GM19455 (cell line): ENCODE measurements at regions not wholly inside any gene's neighbourhood (a gene's known extent, or its start where the extent isn't known, plus 50 kb on each side); places are given as distances from the start of the nearest gene placed in this dataset.

Source experiments
- ATAC-seq: cut with Tn5 transposase; IDR thresholded peaks from one replicate; pipeline ENCODE4 v1.9.1; 2021; ENCODE audit not compliant: unreplicated experiment

- no peak for ATAC-seq
These were observed 167.5 kb upstream of the FREM2 start for GRCh38 chr13:38519229-38519911.

- ATAC-seq = no peak
These were observed 166.8 kb upstream of the FREM2 start for GRCh38 chr13:38520041-38520440.

DNA sequence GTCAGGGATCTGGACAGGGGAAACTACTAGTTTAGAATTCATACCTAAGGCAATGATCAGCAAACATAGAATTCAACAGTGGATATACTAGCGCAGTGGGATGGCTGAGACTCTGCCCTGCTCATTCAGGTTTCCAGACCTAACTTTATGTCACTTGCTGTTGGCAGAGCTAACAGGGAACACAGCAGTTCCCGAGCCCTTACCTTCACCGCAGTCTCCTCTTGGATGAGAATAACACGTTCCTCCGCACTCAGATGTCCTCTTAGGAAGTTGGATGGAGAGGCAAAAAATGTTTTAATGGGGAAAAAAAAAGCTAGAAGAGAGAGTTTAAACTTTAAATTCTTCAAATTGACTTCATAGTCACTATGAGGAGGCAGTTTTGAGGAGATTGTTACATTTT lies 159.7 kb upstream of the FREM2 start:
- no peak for ATAC-seq

GRCh38 chr13:38528986-38529385 lies 157.9 kb upstream of the FREM2 start:
- no peak for ATAC-seq

GRCh38 chr13:38530492-38530891 lies 156.4 kb upstream of the FREM2 start:
- ATAC-seq = no peak

DNA sequence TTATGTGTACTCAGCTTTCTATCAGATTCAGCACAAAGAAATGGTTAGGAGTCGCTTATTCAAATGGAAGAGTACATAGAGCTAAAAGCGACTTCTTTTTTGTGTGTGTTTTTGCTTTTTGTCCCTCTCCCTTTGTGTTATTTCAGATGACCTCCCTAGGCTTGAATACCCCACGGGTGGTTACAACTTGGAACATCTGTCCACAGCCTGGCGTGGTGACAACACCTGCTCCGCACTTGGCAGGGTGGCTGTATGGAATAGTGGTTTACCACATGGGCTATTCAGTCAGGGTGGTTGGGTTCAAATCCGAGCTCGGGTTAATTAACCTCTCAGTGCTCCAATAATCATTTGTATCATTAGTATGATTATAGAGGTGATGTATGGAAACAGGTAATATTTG lies 151.6 kb upstream of the FREM2 start:
- no peak for ATAC-seq

DNA sequence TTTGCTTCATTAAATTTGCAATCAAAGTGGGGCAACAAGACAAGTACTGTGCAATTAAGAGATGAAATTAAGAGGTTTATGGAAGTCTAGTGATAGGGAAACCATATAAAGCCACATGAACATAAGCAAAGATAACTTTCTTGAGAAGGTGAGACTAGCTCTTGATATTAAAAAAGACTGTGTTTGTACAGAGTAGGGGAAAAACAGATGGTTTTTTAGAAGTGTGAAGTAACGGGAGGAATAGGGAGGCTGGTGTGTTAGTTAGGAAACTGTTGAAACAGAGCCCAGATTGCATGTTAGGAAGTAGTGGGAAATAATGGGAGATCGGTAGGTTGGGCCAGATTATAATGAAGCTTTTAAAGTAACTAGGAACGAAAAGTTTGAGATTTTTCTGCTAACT lies 149.8 kb upstream of the FREM2 start:
- no peak for ATAC-seq

- no peak for ATAC-seq
These were observed 148.5 kb upstream of the FREM2 start for GRCh38 chr13:38538422-38538821.

DNA sequence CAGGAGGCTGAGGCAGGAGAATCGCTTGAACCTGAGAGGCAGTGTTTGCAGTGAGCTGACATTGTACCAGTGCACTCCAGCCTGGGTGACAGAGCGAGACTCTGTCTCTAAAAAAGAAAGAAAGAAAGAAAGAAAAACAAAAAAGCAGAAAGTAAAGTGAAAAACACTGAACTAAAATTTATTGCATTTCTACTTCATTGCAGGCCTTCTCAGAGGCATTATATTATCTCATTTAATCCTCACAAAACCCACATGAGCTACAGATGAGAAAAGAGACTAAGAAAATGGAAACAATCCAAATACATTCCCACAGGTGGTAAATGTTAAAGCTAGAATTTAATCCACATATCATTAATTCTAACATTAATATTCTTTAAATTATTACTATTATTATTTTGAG lies 147.2 kb upstream of the FREM2 start:
- ATAC-seq = no peak

GRCh38 chr13:38542601-38543000 lies 144.3 kb upstream of the FREM2 start:
- no peak for ATAC-seq

DNA sequence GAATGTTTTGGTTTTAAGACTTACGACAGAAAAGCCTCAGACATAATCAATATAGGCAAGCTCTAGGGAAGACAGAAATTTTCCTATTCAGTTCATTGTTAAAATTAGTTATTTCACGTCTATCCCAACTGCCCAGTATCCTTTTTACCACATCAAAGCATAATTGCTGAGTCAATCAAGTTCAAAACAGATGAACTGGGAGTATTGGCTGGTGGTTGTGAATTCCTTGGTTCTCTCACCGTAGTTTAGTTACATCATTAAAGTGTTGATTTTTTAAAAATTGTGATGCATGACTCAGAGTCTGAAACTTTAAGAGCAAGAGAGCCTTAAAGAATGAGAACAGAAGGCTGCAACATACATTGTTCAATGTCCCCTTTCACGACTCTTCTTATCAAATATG lies 143.3 kb upstream of the FREM2 start:
- ATAC-seq = no peak

- ATAC-seq = no peak
These were observed 123.1 kb upstream of the FREM2 start for GRCh38 chr13:38563739-38564138.

DNA sequence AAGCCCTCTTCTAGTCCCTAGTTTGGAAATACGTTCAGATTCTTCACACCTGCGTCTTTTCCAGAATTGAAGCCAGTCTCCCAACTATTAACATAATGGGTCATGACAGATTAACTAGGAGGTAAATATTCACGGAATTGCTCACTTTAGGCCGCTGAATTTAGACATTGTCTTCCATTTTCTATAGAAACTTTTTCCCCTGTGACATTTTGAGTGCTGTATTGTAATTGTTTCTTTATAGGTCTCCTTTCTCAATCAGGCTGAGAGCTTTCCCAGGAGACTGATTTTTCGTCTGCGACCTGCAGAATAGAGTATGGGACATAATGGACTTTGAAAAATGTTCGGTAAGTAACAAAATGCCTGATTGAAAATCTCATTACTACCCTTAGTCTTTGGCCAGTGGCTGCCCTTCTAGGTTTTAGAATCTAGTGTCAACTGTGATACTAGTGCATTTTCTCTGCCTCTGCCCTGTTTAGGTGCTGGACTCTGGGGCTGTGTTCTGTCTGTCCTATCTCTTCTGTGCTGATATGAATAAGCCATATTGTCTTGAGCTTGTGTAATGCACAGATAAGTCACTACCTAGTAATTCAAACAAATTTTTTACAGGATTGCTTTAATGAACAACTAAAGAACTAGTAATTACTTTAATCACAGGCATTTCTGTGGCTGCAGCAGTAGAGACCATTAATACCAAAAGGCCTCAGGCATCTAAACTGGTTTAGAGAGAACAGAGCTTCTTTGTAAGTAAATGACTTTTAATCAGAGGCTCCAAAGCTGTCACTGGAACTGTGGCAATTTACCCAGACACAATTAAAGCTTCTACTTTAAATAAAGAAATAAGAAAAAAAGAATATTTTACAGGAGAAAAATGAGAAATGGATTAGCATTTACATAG lies 122.4 kb upstream of the FREM2 start:
- no peak for ATAC-seq

DNA sequence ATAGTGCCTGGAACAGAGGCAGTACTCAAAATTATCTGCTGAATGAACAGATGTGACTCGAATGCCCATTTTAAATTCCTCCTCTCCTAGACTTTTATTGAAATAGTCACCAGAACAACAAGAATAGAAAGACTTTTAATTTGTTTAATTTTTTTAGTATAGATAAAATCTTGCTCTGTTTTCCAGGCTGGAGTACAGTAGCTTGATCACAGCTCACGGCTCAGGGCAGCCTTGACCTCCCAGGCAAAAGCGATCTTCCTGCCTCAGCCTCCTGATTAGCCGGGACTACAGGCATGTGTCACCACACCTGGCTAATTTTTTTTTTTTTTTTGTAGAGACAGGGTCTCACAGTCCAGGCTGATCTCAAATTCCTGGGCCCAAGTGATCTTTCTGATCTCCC lies 120.9 kb upstream of the FREM2 start:
- no peak for ATAC-seq

- no peak for ATAC-seq
These were observed 120.4 kb upstream of the FREM2 start for GRCh38 chr13:38566519-38566918.

DNA sequence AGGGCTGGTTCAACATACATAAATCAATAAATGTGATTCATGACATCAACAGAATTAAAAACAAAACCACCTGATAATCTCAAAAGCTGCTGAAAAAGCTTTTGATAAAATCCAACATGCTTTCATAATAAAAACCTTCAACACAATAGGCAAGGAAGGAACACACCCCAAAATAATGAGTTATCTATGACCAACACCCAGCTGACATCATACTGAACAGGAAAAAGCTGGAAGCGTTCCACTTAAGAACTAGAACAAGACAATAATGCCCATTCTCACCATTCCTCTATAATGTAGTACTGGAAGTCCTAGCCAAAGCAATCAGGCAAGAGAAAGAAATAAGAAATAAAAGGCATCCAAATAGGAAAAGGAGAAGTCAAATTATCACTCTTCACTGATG lies 116.2 kb upstream of the FREM2 start:
- ATAC-seq = no peak

DNA sequence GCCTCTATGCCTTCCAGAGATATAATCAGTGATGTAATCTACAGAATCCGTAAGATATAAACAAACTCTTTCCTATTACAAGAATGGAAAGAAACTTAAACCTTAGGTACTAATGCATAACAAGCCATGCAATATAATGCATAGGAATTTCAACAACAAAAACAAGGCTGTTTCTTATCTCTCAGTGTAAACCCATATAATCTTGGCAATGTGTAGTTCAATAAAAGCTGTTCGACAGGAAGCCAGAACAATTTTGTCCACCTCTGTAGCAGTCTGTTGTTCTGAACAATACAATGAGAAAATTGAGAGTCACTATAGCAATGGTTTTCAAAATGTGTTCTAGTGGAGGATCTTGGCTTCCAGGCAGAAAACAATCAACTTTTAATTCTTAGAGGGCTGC lies 111.5 kb upstream of the FREM2 start:
- no peak for ATAC-seq

GRCh38 chr13:38577048-38577447 lies 109.8 kb upstream of the FREM2 start:
- no peak for ATAC-seq

DNA sequence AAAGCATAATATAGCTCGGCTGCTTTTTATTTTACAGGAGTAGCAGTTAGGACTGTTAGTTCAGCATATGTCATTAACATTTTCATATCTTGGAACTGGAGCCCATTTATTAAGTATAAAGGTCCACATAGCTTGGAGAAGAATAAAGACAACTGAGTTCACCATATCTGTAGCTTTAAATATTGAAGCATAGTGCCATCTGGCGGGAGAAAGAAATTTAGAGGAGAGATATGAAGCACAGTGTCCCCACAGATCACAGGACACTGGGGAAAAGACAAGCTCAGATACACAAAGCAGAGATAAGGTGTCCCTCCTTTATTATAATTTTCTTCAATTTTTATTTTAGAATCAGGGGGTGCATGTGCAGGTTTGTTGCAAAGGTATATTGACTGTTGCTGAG lies 104.7 kb upstream of the FREM2 start:
- no peak for ATAC-seq

GRCh38 chr13:38590230-38590629 lies 96.6 kb upstream of the FREM2 start:
- ATAC-seq = no peak

DNA sequence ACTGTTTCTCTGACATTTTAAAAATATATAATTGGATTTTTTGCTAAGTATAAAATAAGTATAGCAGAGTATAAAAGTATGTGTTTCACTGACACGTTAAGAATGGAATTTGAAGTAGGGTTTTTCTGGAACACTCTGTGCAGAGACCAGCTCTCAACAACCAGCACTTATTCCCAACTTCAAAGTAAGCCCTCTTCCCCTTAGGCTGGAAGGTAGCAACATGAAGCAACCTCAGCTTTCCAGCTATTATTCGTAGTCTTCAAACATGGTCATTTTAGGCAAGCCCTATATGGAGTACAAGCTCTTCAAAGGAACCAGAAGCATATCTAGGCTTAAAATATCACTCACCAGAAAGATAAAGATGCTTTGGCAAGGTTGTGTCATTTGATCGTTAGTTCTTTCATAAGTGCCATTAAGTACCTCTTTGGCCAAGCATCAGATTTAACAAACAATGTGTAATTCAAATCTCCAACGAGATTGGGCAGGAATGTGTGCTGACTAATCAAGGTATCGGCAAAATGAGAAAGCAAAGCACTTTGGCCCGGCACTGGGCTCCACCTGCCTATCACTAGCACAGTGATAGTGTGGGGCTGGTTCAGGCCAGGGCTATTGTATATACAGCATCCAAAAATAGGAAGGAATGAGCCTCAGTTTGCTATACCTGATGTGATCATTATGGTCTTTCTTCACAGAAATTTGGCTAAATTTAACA lies 95.9 kb upstream of the FREM2 start:
- no peak for ATAC-seq

GRCh38 chr13:38602266-38602665 lies 84.6 kb upstream of the FREM2 start:
- no peak for ATAC-seq
